ENCODE measurements at regions not wholly inside any gene's neighbourhood (a gene's known extent, or its start where the extent isn't known, plus 50 kb on each side); places are given as distances from the start of the nearest gene placed in this dataset.

GRCh38 chr15:35630532-35630931 is 84.6 kb upstream of the DPH6 start:
- no peak for TF ChIP-seq CTCF (IDR thresholded peaks at IDR 0.05; ENCODE audit: extremely low read depth, missing control alignments)
- no peak for DNase-seq (ENCODE audit: low spot score)

DNA sequence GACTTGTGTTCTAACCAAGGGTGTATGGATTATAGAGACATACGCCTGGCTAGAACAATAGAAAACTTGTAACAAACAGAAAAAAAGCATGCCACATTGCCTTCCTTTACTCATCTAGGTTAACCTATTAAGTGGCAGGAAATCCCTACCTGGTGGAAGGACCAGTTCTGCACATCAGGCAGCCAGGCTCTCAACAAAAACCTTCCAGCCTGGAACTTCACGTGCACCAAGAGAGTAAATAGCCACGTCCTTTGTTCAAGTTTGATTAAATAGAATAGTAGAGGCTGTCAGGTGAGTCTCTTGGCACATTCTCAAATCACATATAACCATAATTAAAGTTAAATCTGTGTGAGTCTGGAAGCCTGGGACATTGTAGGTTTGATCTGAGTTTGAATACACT is 85.0 kb upstream of the DPH6 start:
- no peak for DNase-seq (ENCODE audit: low spot score)
- TF ChIP-seq CTCF (IDR thresholded peaks at IDR 0.05; ENCODE audit: extremely low read depth, missing control alignments) = no peak

DNA sequence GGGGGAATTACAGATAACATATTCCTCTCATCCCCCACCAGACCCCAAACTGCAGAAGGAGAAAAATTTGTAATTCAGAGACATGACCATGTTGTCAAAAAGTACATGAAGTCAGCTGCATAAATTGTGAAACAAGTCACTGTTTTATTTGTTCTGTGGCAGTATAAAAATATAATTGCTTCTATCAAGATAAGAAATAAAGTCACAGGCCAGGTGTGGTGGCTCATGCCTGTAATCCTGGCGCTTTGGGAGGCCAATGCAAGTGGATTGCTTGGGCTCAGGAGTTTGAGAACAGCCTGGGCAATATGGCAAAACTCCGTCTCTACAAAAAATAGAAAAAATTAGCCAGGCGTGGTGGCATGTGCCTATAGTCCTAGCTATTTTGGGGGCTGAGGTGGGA is 87.7 kb upstream of the DPH6 start:
- TF ChIP-seq CTCF (IDR thresholded peaks at IDR 0.05; ENCODE audit: extremely low read depth, missing control alignments) = no peak
- no peak for DNase-seq (ENCODE audit: low spot score)

- DNase-seq (ENCODE audit: low spot score) = no peak
- no peak for TF ChIP-seq CTCF (IDR thresholded peaks at IDR 0.05; ENCODE audit: extremely low read depth, missing control alignments)
Measured at GRCh38 chr15:35646790-35647189, 100.8 kb upstream of the DPH6 start.

GRCh38 chr15:35647303-35647702 is 101.3 kb upstream of the DPH6 start:
- DNase-seq (ENCODE audit: low spot score) = no peak
- TF ChIP-seq CTCF (IDR thresholded peaks at IDR 0.05; ENCODE audit: extremely low read depth, missing control alignments) = no peak

DNA sequence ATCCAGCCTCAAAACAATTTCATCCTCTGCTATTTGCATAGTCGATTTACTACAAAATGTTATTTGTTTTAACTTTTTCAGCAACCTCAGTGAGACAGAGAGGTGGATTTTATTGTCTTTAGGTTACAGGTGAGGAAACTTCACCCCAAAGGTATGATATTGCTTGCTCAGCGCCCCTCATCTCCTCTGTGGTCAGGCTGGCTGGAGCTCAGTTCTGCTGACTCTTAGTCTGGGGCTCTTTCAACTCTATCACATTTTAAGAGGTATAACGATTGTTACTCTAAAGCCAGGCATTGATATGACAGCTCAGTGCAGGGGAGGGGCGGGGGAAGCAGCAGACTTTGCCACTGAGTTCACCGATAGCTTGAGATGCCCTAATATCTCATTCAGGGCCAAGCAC is 103.0 kb upstream of the DPH6 start:
- TF ChIP-seq CTCF (IDR thresholded peaks at IDR 0.05; ENCODE audit: extremely low read depth, missing control alignments) = no peak
- DNase-seq (ENCODE audit: low spot score) = no peak

GRCh38 chr15:35649575-35649974 is 103.6 kb upstream of the DPH6 start:
- no peak for DNase-seq (ENCODE audit: low spot score)
- TF ChIP-seq CTCF (IDR thresholded peaks at IDR 0.05; ENCODE audit: extremely low read depth, missing control alignments) = no peak

Data from GM20000 (cell line).